ENCODE measurements at regions not wholly inside any gene's neighbourhood (a gene's known extent, or its start where the extent isn't known, plus 50 kb on each side); places are given as distances from the start of the nearest gene placed in this dataset.

DNA sequence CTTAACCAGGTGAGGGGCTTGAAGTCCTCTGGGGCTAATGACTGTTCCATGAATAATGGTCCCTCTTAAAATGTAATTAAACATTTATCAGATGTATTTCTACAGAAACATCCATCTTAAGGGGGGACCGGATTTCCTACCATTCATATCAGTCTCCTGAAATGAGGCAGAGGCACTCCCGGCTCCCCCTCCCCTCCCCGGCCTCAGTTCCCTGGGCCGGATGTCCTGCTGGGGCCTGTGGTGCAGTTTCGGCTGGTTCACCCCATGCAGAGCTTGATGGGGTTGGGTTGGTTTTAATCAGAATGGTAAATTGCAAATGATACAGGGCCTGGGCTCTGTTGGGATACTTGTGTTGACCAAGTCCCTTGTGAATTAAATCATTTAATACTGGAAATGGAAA lies 349.4 kb downstream of the PREX1 start:
- Histone ChIP-seq H3K27me3 (peaks cover 4% of the 10 kb centered on the region), H3K4me3 (no peak overlapping the region)
- TF ChIP-seq, protein P1, sequence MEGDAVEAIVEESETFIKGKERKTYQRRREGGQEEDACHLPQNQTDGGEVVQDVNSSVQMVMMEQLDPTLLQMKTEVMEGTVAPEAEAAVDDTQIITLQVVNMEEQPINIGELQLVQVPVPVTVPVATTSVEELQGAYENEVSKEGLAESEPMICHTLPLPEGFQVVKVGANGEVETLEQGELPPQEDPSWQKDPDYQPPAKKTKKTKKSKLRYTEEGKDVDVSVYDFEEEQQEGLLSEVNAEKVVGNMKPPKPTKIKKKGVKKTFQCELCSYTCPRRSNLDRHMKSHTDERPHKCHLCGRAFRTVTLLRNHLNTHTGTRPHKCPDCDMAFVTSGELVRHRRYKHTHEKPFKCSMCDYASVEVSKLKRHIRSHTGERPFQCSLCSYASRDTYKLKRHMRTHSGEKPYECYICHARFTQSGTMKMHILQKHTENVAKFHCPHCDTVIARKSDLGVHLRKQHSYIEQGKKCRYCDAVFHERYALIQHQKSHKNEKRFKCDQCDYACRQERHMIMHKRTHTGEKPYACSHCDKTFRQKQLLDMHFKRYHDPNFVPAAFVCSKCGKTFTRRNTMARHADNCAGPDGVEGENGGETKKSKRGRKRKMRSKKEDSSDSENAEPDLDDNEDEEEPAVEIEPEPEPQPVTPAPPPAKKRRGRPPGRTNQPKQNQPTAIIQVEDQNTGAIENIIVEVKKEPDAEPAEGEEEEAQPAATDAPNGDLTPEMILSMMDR (IDR thresholded peaks at IDR 0.05; ENCODE audit: low read depth, low read length), result no peak

DNA sequence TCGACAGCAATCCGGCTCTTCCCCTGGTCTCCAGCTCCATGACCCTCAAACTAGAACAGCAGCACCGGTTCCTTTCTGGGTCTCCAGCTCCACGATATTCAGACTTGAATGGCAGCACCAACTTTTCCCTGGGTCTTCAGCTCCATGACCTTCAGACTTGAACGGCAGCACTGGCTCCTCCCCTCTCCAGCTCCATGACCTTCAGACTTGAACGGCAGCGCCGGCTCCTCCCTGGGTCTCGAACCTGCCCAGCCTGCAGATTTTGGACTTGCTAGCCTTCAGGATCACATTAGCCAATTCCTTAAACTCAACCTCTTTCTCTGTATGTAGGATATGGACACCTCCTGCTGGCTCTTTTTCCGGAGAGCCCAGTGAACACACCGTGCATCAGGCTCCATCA lies 350.9 kb downstream of the PREX1 start:
- H3K27me3 ChIP-seq, result peaks cover 13% of the 10 kb centered on the region
- no peaks in the 10 kb centered on the region for H3K4me1 ChIP-seq (ENCODE audit: low read depth)
- TF ChIP-seq, protein P1 (IDR thresholded peaks at IDR 0.05; ENCODE audit: low read depth, low read length), result no peak

More for the DNA sequence above, 349.4 kb downstream of the PREX1 start:
- Histone ChIP-seq H3K4me1 (ENCODE audit: low read depth) (no peaks in the 10 kb centered on the region), H3K36me3 (no peaks in the 10 kb centered on the region), H3K27ac (no peak overlapping the region), H3K9me3 (ENCODE audit: low read depth) (no peaks in the 10 kb centered on the region)
- DNase-seq (ENCODE audit: low read depth in 1 of 2, low spot score in 1 of 2), result no peak

DNA sequence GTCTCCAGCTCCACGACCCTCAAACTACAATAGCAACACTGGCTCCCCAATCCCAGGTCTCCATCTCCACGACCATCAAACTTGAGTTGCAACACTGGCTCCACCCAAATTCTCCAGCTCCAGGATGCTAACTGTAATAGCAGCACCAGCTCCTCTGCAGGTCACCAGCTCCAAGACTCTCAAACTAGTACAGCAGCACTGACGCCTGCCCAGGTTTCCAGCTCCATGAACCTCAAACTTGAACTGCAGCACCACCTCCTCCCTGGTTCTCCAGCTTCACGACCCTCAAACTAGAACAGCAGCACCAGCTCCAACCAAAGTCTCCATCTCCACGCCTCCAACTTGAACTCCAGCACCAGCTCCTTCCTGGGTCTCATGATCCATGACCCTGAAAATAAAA lies 353.8 kb downstream of the PREX1 start:
- Histone ChIP-seq H3K36me3 (no peaks in the 10 kb centered on the region), H3K4me1 (ENCODE audit: low read depth) (no peaks in the 10 kb centered on the region), H3K4me3 (no peak overlapping the region), H3K27me3 (peaks cover 13% of the 10 kb centered on the region), H3K9me3 (ENCODE audit: low read depth) (no peaks in the 10 kb centered on the region), H3K27ac (no peak overlapping the region)
- DNase-seq (ENCODE audit: low read depth in 1 of 2, low spot score in 1 of 2), result no peak
- TF ChIP-seq, protein P1 (IDR thresholded peaks at IDR 0.05; ENCODE audit: low read depth, low read length), result no peak

More for the DNA sequence above, 350.9 kb downstream of the PREX1 start:
- no peaks in the 10 kb centered on the region for H3K9me3 ChIP-seq (ENCODE audit: low read depth)
- no peak overlapping the region for H3K4me3 ChIP-seq
- H3K36me3 ChIP-seq, result no peaks in the 10 kb centered on the region
- DNase-seq (ENCODE audit: low read depth in 1 of 2, low spot score in 1 of 2), result no peak
- no peak overlapping the region for H3K27ac ChIP-seq

DNA sequence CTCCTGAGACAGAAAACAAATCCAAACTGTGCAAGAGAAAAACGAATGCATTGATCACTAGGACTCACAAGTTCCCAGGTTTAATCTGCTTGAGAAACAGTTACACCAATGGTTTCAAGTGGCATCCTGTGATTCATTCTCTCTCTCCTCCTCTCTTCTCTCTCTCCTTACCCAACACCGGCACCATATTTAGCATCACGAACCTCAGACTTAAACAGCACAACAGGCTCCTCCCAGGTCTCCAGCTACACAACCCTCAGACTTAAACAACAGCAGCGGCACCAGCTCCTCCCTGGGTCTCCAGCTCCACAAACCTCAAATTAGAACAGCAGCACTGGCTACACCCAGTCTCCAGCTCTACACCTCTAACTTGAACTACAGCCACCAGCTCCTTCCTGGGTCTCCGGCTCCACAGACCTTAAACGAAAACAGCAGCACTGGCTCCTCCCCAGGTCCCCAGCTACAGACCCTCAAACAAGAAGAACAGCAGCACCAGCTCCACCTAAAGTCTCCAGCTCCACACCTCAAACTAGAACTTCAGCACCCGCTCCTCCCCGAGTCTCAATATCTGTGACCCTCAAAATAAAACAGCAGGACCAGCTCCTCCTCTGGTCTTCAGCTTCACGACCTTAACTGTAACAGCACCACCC lies 355.9 kb downstream of the PREX1 start:
- Histone ChIP-seq H3K27me3 (peaks cover 13% of the 10 kb centered on the region), H3K4me1 (ENCODE audit: low read depth) (no peaks in the 10 kb centered on the region), H3K27ac (no peak overlapping the region), H3K4me3 (no peak overlapping the region), H3K9me3 (ENCODE audit: low read depth) (no peaks in the 10 kb centered on the region), H3K36me3 (no peaks in the 10 kb centered on the region)
- TF ChIP-seq, protein P1 (IDR thresholded peaks at IDR 0.05; ENCODE audit: low read depth, low read length), result no peak
- DNase-seq (ENCODE audit: low read depth in 1 of 2, low spot score in 1 of 2), result no peak

DNA sequence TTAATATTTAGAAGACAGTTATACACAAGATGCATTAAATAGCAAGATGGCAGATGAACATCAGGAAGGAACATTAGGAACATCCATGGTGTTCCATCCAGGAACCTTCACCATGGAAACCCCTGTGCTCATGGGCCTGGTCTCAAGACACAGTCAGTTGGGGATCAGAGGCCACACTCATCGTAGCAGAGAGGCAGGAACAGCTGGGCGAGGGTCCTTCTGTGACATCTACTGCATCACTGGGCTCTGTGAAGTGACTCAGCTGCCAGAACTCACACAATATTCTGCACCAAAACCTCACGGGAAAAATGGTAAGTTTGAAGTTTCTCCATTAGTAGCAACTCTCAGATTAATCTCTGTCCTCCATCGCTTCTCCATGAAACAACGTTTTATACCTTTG lies 356.6 kb downstream of the PREX1 start:
- Histone ChIP-seq H3K27ac (no peak overlapping the region), H3K4me3 (no peak overlapping the region), H3K9me3 (ENCODE audit: low read depth) (no peaks in the 10 kb centered on the region), H3K4me1 (ENCODE audit: low read depth) (no peaks in the 10 kb centered on the region), H3K27me3 (peaks cover 13% of the 10 kb centered on the region), H3K36me3 (no peaks in the 10 kb centered on the region)
- no peak for DNase-seq (ENCODE audit: low read depth in 1 of 2, low spot score in 1 of 2)
- TF ChIP-seq, protein P1 (IDR thresholded peaks at IDR 0.05; ENCODE audit: low read depth, low read length), result no peak
